OCI-LY7 (cell line): ENCODE measurements at regions not wholly inside any gene's neighbourhood (a gene's known extent, or its start where the extent isn't known, plus 50 kb on each side); places are given as distances from the start of the nearest gene placed in this dataset.

Experiments used
- BruUV-seq: library from RNA; stranded (reverse); fragments of 400-500 nt; replicated peaks from 2 replicates; lab custom pipeline; 2021; lab: Mats Ljungman, UMichigan
- CTCF ChIA-PET: fragments of 300-600 bp; sonication (Branson Sonifier 250); formaldehyde crosslinking; loops from one replicate; lab custom pipeline; 2022; ENCODE audit warnings: antibody characterized with exemption; ENCODE audit not compliant: unreplicated experiment; lab: Charles Lee
- POLR2A ChIA-PET: fragments of 300-600 bp; sonication (Branson Sonifier 250); formaldehyde crosslinking; loops from one replicate; lab custom pipeline; 2022; ENCODE audit warnings: antibody characterized with exemption; lab: Charles Lee
- DNase-seq: peaks from one replicate; pipeline ENCODE4 v3.0.0-alpha.2; 2015; ENCODE audit warnings: low spot score
- H2AFZ ChIP-seq: fragments of 200-600 bp; sonication (generic), shearing (Covaris generic); 2 replicates; pipeline ENCODE4 v1.6.1; 2014; ENCODE audit warnings: mild to moderate bottlenecking, antibody characterized with exemption, low read length, moderate library complexity
- H3K27ac ChIP-seq: fragments of 200-600 bp; sonication (generic); 2 replicates; pipeline ENCODE4 v1.5.1; 2014; ENCODE audit warnings: mixed run types, low read depth, mild to moderate bottlenecking, moderate library complexity, low read length, inconsistent platforms; ENCODE audit not compliant: poor library complexity, severe bottlenecking
- H3K36me3 ChIP-seq: fragments of 200-600 bp; sonication (generic); 2 replicates; pipeline ENCODE4 v1.6.1; 2014; ENCODE audit warnings: mild to moderate bottlenecking, antibody characterized with exemption, low read length, moderate library complexity, mixed read lengths; ENCODE audit not compliant: insufficient read depth
- H3K4me1 ChIP-seq: fragments of 200-600 bp; sonication (generic); 2 replicates; pipeline ENCODE4 v1.5.1; 2014; ENCODE audit warnings: mild to moderate bottlenecking, low read length; ENCODE audit not compliant: insufficient read depth, poor library complexity, severe bottlenecking
- H3K4me2 ChIP-seq: fragments of 200-600 bp; sonication (generic); 2 replicates; pipeline ENCODE4 v1.6.1; 2014; ENCODE audit warnings: mild to moderate bottlenecking, low read length
- H3K4me3 ChIP-seq: fragments of 200-600 bp; sonication (generic); 2 replicates; pipeline ENCODE4 v1.5.1; 2014; ENCODE audit warnings: mild to moderate bottlenecking, low read depth, low read length; ENCODE audit not compliant: poor library complexity, severe bottlenecking
- H3K79me2 ChIP-seq: fragments of 200-600 bp; sonication (generic); 2 replicates; pipeline ENCODE4 v1.6.1; 2016; ENCODE audit warnings: low read depth, mild to moderate bottlenecking, low read length, moderate library complexity, mixed read lengths; ENCODE audit not compliant: insufficient read depth
- H3K9me2 ChIP-seq: fragments of 200-600 bp; sonication (generic); 2 replicates; pipeline ENCODE4 v1.6.1; 2016; ENCODE audit warnings: mild to moderate bottlenecking, low read length, mixed read lengths; ENCODE audit not compliant: insufficient read depth
- H3K9me3 ChIP-seq: fragments of 200-600 bp; sonication (generic); 2 replicates; pipeline ENCODE4 v1.6.1; 2014; ENCODE audit warnings: mild to moderate bottlenecking, mixed run types, low read length, mixed read lengths
- H4K20me1 ChIP-seq: fragments of 200-600 bp; sonication (generic); 2 replicates; pipeline ENCODE4 v1.6.1; 2014; ENCODE audit warnings: mild to moderate bottlenecking, antibody characterized with exemption, low read length, moderate library complexity, mixed read lengths; ENCODE audit not compliant: insufficient read depth
- CTCF ChIP-seq: fragments of 200-600 bp; sonication (generic); conservative IDR thresholded peaks from 2 replicates; pipeline ENCODE4 v1.5.1; 2014; ENCODE audit warnings: mild to moderate bottlenecking, antibody characterized with exemption, low read length, moderate library complexity, mixed read lengths
- EZH2phosphoT487 ChIP-seq: fragments of 200-600 bp; sonication (generic); IDR thresholded peaks from 2 replicates; pipeline ENCODE4 v1.6.1; 2018; ENCODE audit warnings: low read depth, borderline replicate concordance, mild to moderate bottlenecking, mixed run types, antibody characterized with exemption, low read length, moderate library complexity, mixed read lengths
- intact Hi-C: fragments of 100-400 bp; cut with micrococcal nuclease; formaldehyde crosslinking; loops from one replicate; pipeline ENCODE4 v1.10.0; 2022; ENCODE audit not compliant: unreplicated experiment

GRCh38 chr6:102415891-102416290 lies 1022.4 kb downstream of the GRIK2 start:
- no peaks in the 10 kb centered on the region for H4K20me1 ChIP-seq
- H3K9me3 ChIP-seq = no peaks in the 10 kb centered on the region
- no peaks in the 10 kb centered on the region for H3K79me2 ChIP-seq
- intact Hi-C loops = no loop called here
- no peak overlapping the region for H3K27ac ChIP-seq
- no peak overlapping the region for H2AFZ ChIP-seq
- no peak overlapping the region for H3K4me3 ChIP-seq
- ChIA-PET CTCF (no interaction called here), POLR2A (no interaction called here)
- TF ChIP-seq EZH2phosphoT487 = no peak
- no peak for TF ChIP-seq CTCF
- BruUV-seq = no TSS peak
- no peaks in the 10 kb centered on the region for H3K4me1 ChIP-seq
- H3K36me3 ChIP-seq = no peaks in the 10 kb centered on the region
- no peak overlapping the region for H3K4me2 ChIP-seq
- DNase-seq = no peak
- no peaks in the 10 kb centered on the region for H3K9me2 ChIP-seq

- intact Hi-C loops = no loop called here
- Histone ChIP-seq H3K9me3 (no peaks in the 10 kb centered on the region), H3K4me2 (no peak overlapping the region), H3K4me1 (no peaks in the 10 kb centered on the region), H3K9me2 (no peaks in the 10 kb centered on the region), H3K36me3 (no peaks in the 10 kb centered on the region), H2AFZ (no peak overlapping the region), H3K79me2 (no peaks in the 10 kb centered on the region), H3K27ac (no peak overlapping the region), H3K4me3 (no peak overlapping the region), H4K20me1 (no peaks in the 10 kb centered on the region)
- ChIA-PET POLR2A (no interaction called here), CTCF (no interaction called here)
- no TSS peak for BruUV-seq
- no peak for DNase-seq
- TF ChIP-seq EZH2phosphoT487 (no peak), CTCF (no peak)
Measured at GRCh38 chr6:102411796-102412195, 1018.3 kb downstream of the GRIK2 start.

- DNase-seq = no peak
- POLR2A ChIA-PET = no interaction called here
- no peaks in the 10 kb centered on the region for H3K36me3 ChIP-seq
- H4K20me1 ChIP-seq = no peaks in the 10 kb centered on the region
- H3K4me3 ChIP-seq = no peak overlapping the region
- H3K4me1 ChIP-seq = no peaks in the 10 kb centered on the region
- no peak overlapping the region for H3K4me2 ChIP-seq
- no peaks in the 10 kb centered on the region for H3K9me2 ChIP-seq
- no peak for TF ChIP-seq EZH2phosphoT487
- TF ChIP-seq CTCF = no peak
- CTCF ChIA-PET = no interaction called here
- no TSS peak for BruUV-seq
- no peaks in the 10 kb centered on the region for H3K79me2 ChIP-seq
- H3K27ac ChIP-seq = no peak overlapping the region
- no peaks in the 10 kb centered on the region for H3K9me3 ChIP-seq
- H2AFZ ChIP-seq = no peak overlapping the region
- intact Hi-C loops = no loop called here
Measured at GRCh38 chr6:102407886-102408741, 1014.6 kb downstream of the GRIK2 start.
